ENCODE measurements at regions not wholly inside any gene's neighbourhood (a gene's known extent, or its start where the extent isn't known, plus 50 kb on each side); places are given as distances from the start of the nearest gene placed in this dataset.

GRCh38 chr20:11355345-11355744 lies 562.3 kb upstream of the BTBD3 start:
- Histone ChIP-seq H2BK120ac (replicated peaks; ENCODE audit: low read depth, low read length) (no peak overlapping the region), H3K4me2 (ENCODE audit: insufficient read depth in 1 of 2, low read depth in 2 of 2, low read length in 2 of 2) (no peak overlapping the region), H2BK15ac (ENCODE audit: low read length) (no peak overlapping the region), H3K27me3 (replicated peaks in 1 of 4; ENCODE audit: control insufficient read depth in 3 of 4, extremely low read depth in 1 of 4, insufficient read depth in 3 of 4, low read length in 3 of 4) (no peaks in the 10 kb centered on the region), H3K79me1 (ENCODE audit: low read depth, low read length) (no peaks in the 10 kb centered on the region), H3K4me1 (replicated peaks in 1 of 4; ENCODE audit: control insufficient read depth in 3 of 4, insufficient read depth in 4 of 4, low read length in 3 of 4) (peaks cover 0 to 6% (median 3%) of the 10 kb centered on the region in 4 experiments; a peak in 5 of 7 replicates), H3K9ac (replicated peaks in 1 of 4; ENCODE audit: extremely low read depth in 1 of 4, low read depth in 3 of 4, low read length in 3 of 4) (no peak overlapping the region), H4K5ac (ENCODE audit: insufficient read length, low read depth, low read length) (no peak overlapping the region), H3K79me2 (ENCODE audit: control insufficient read depth in 1 of 2, insufficient read depth in 2 of 2, low read length in 2 of 2) (no peaks in the 10 kb centered on the region), H3K23ac (ENCODE audit: insufficient read length) (no peak overlapping the region), H4K91ac (replicated peaks; ENCODE audit: insufficient read length, low read length) (no peak overlapping the region), H2AK5ac (ENCODE audit: low read depth, low read length) (no peak overlapping the region), H2BK5ac (ENCODE audit: low read depth, low read length) (no peak overlapping the region), H3K4me3 (ENCODE audit: extremely low read depth in 1 of 4, insufficient read depth in 2 of 4, low read depth in 3 of 4, low read length in 4 of 4) (no peak overlapping the region), H3K56ac (replicated peaks; ENCODE audit: insufficient read length, low read depth, low read length) (no peak overlapping the region), H4K8ac (ENCODE audit: extremely low read depth, insufficient read depth, low read length) (no peak overlapping the region), H2BK12ac (ENCODE audit: low read depth, low read length) (no peak overlapping the region), H3K27ac (ENCODE audit: low read depth, low read length) (no peak overlapping the region), H3K23me2 (ENCODE audit: low read depth, low read length) (no peaks in the 10 kb centered on the region; the same call in 1 of the 2 replicates), H3K9me3 (ENCODE audit: insufficient read depth in 2 of 2, low read depth in 1 of 2, low read length in 1 of 2) (no peaks in the 10 kb centered on the region), H3K18ac (ENCODE audit: extremely low read depth, low read length) (no peak overlapping the region), H3K4ac (replicated peaks; ENCODE audit: insufficient read length, low read depth, low read length) (no peak overlapping the region), H3K36me3 (ENCODE audit: control insufficient read depth in 2 of 4, insufficient read depth in 4 of 4, low read length in 3 of 4) (no peaks in the 10 kb centered on the region), H2BK20ac (ENCODE audit: low read length) (no peak overlapping the region), H2AFZ (ENCODE audit: low read length) (no peak overlapping the region; the same call in 1 of the 2 replicates), H4K20me1 (replicated peaks in 1 of 2; ENCODE audit: control insufficient read depth in 1 of 2, insufficient read depth in 2 of 2, low read length in 2 of 2) (no peaks in the 10 kb centered on the region), H3K14ac (ENCODE audit: insufficient read length) (no peak overlapping the region)
- ChIA-PET POLR2A (ENCODE audit: partially characterized antibody) (interaction anchor here (0.6 kb wide), 1 partner anchor 106 kb away, joined by 3 read pairs; no protein-coding TSS in a partner anchor), CTCF (ENCODE audit: partially characterized antibody) (interaction anchor here (0.7 to 1.0 kb wide), 2 partner anchors 9 to 19 kb away, joined by 3 to 4 read pairs; no protein-coding TSS in a partner anchor)
- 95% methylated on average over 3 of the region's 3 CpGs; no CpG with 5 or more reads in 1 of the 2 experiments for WGBS, 2 experiments (ENCODE audit: extremely low coverage in 1 of 2, insufficient coverage in 1 of 2, insufficient read length in 1 of 2, insufficient replicate concordance in 2 of 2, low coverage in 1 of 2, low lambda C conversion rate in 2 of 2, missing lambda C conversion rate in 1 of 2)
- FAIRE-seq = no peak
- DNase-seq (ENCODE audit: low read depth in 1 of 2, low spot score in 2 of 2) = no peak
- TF ChIP-seq SUZ12 (IDR thresholded peaks at IDR 0.05; ENCODE audit: low read length) (no peak), HDAC6 (IDR thresholded peaks at IDR 0.05; ENCODE audit: low read depth, low read length) (no peak), MAFK (IDR thresholded peaks at IDR 0.05; ENCODE audit: low read depth, low read length) (no peak), YY1 (IDR thresholded peaks at IDR 0.05; ENCODE audit: low read depth, low read length) (no peak), SIN3A (conservative IDR thresholded peaks at IDR 0.05 in 1 of 2, IDR thresholded peaks at IDR 0.05 in 1 of 2; ENCODE audit: low read depth in 1 of 2, low read length in 2 of 2) (no peak), MAX (IDR thresholded peaks at IDR 0.05) (no peak), ZNF274 (IDR thresholded peaks at IDR 0.05; ENCODE audit: borderline replicate concordance, extremely low read depth, low read length) (no peak), RBBP5 (IDR thresholded peaks at IDR 0.05; ENCODE audit: borderline replicate concordance, low read depth, low read length) (no peak), TBP (IDR thresholded peaks at IDR 0.05; ENCODE audit: low read depth, low read length) (no peak), CTBP2 (IDR thresholded peaks at IDR 0.05; ENCODE audit: borderline replicate concordance, insufficient read depth, insufficient read length, low read length) (no peak), HDAC2 (IDR thresholded peaks at IDR 0.05; ENCODE audit: borderline replicate concordance in 1 of 2, low read depth in 2 of 2, low read length in 2 of 2) (no peak), RFX5 (IDR thresholded peaks at IDR 0.05; ENCODE audit: borderline replicate concordance, low read depth, low read length) (no peak), CBX5 (IDR thresholded peaks at IDR 0.05; ENCODE audit: low read depth, low read length) (no peak), ASH2L (IDR thresholded peaks at IDR 0.05; ENCODE audit: low read length) (no peak)

Data from H1 (cell line).